Hepatocyte (in vitro differentiated cells): ENCODE measurements at regions not wholly inside any gene's neighbourhood (a gene's known extent, or its start where the extent isn't known, plus 50 kb on each side); places are given as distances from the start of the nearest gene placed in this dataset.

ENCODE experiments used
- DNase-seq: peaks from one replicate; pipeline ENCODE4 v3.0.0-alpha.2; 2016; ENCODE audit warnings: low spot score
- H2AFZ ChIP-seq: fragments of 200-600 bp; sonication (generic); 2 replicates; pipeline ENCODE4 v1.6.0; 2016; ENCODE audit warnings: antibody characterized with exemption, mild to moderate bottlenecking
- H3K27ac ChIP-seq: fragments of 200-600 bp; sonication (generic); 2 replicates; pipeline ENCODE4 v1.5.1; 2016; ENCODE audit warnings: mild to moderate bottlenecking
- H3K27me3 ChIP-seq: fragments of 200-600 bp; sonication (generic); 2 replicates; pipeline ENCODE4 v1.6.1; 2016
- H3K36me3 ChIP-seq: fragments of 200-600 bp; sonication (generic); replicated peaks from 2 replicates; pipeline ENCODE4 v1.5.1; 2016; ENCODE audit warnings: low read depth; ENCODE audit not compliant: insufficient read depth
- H3K4me1 ChIP-seq: fragments of 200-600 bp; sonication (generic); 2 replicates; pipeline ENCODE4 v1.5.1; 2016; ENCODE audit warnings: mild to moderate bottlenecking, moderate library complexity; ENCODE audit not compliant: insufficient read depth
- H3K4me2 ChIP-seq: fragments of 200-600 bp; sonication (generic); 2 replicates; pipeline ENCODE4 v1.6.0; 2016
- H3K4me3 ChIP-seq: fragments of 200-600 bp; sonication (generic); 2 replicates; pipeline ENCODE4 v1.5.1; 2016; ENCODE audit warnings: mild to moderate bottlenecking
- H3K79me2 ChIP-seq: fragments of 200-600 bp; sonication (generic); 2 replicates; pipeline ENCODE4 v1.6.0; 2017; ENCODE audit warnings: mild to moderate bottlenecking
- H3K9me2 ChIP-seq: fragments of 200-600 bp; sonication (generic); replicated peaks from 2 replicates; pipeline ENCODE4 v1.6.0; 2017; ENCODE audit warnings: mild to moderate bottlenecking; ENCODE audit not compliant: insufficient read depth
- H3K9me3 ChIP-seq: fragments of 200-600 bp; sonication (generic); 2 replicates; pipeline ENCODE4 v1.5.1; 2016; ENCODE audit warnings: low read depth, mild to moderate bottlenecking
- H4K20me1 ChIP-seq: fragments of 200-600 bp; sonication (generic); 2 replicates; pipeline ENCODE4 v1.6.0; 2016; ENCODE audit warnings: mild to moderate bottlenecking; ENCODE audit not compliant: insufficient read depth, poor library complexity, severe bottlenecking
- CTCF ChIP-seq: fragments of 200-600 bp; sonication (generic); IDR thresholded peaks from 2 replicates; pipeline ENCODE4 v1.5.1; 2016; ENCODE audit warnings: antibody characterized with exemption, mild to moderate bottlenecking; ENCODE audit not compliant: poor library complexity
- EZH2 ChIP-seq: fragments of 200-600 bp; sonication (generic); IDR thresholded peaks from 2 replicates; pipeline ENCODE4 v1.6.1; 2016; ENCODE audit warnings: antibody characterized with exemption, mild to moderate bottlenecking, borderline replicate concordance
- EZH2phosphoT487 ChIP-seq: fragments of 200-600 bp; sonication (generic); IDR thresholded peaks from one replicate; pipeline ENCODE4 v1.6.1; 2018; ENCODE audit warnings: antibody characterized with exemption, mild to moderate bottlenecking, low read depth, moderate library complexity; ENCODE audit not compliant: unreplicated experiment, severe bottlenecking
- WGBS: methylation state at CpG from one replicate; pipeline ENCODE4 v1.1.6; 2016; ENCODE audit warnings: low lambda C conversion rate; ENCODE audit errors: missing lambda C conversion rate; 5-methylcytosine and 5-hydroxymethylcytosine counted together

- no peaks in the 10 kb centered on the region for H3K36me3 ChIP-seq
- no peak overlapping the region for H3K4me2 ChIP-seq
- no peaks in the 10 kb centered on the region for H3K9me3 ChIP-seq
- no peaks in the 10 kb centered on the region for H3K79me2 ChIP-seq
- no peak overlapping the region for H2AFZ ChIP-seq
- H4K20me1 ChIP-seq: no peaks in the 10 kb centered on the region
- H3K4me1 ChIP-seq: no peaks in the 10 kb centered on the region
- H3K4me3 ChIP-seq: no peak overlapping the region
- TF ChIP-seq EZH2 (no peak), EZH2phosphoT487 (no peak), CTCF (no peak)
- H3K27me3 ChIP-seq: no peaks in the 10 kb centered on the region
- H3K27ac ChIP-seq: no peak overlapping the region
- no peaks in the 10 kb centered on the region for H3K9me2 ChIP-seq
- WGBS: 92% methylated on average over 2 of the region's 2 CpGs
- no peak for DNase-seq
Observed at GRCh38 chr1:82451191-82451590, 650.5 kb downstream of the ADGRL2 start.

DNA sequence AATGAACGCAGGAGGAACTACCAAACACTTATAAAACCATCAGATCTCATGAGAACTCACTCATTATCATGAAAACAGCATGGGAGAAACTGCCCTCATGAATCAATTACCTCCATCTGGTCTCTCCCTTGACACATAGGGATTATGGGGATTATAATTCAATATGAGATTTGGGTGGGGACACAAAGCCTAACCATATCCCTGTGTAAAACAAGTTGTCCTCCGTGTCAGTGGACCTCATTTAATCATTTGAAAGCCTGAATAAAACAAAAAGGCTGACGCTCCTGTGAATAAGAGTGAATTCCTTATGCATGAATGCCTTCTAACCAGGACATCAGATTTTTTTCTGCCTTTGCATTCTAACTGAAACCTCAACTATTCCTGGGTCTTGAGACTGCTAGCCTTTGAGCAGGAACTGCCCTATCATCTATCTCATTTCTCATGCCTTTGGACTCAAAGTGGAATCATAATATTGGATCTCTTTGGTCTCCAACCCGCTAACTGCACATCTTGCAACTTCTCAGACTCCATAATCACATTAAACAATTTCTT lies 648.8 kb downstream of the ADGRL2 start:
- WGBS: 89% methylated on average over 4 of the region's 4 CpGs
- no peak for DNase-seq

DNA sequence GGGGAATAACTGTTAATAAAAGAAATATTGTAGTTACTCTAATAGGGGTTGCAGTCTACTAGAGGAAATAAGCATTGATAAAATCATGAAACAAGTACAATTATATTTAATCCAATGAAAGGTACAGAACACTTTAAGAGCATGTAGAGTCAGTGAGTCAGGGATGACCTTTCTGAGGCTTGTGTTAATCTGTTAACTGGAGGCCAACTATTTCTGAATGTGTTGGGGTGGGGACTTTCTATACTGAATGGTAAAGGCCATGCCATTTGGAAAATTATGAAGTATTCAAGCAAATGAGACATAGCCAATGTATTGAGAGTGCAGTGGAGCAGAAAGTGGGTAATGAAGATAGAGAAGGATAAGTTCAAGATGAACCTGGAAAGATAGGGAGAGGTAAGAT lies 646.2 kb downstream of the ADGRL2 start:
- no peak overlapping the region for H3K4me2 ChIP-seq

More for the DNA sequence above, 648.8 kb downstream of the ADGRL2 start:
- TF ChIP-seq CTCF (no peak), EZH2phosphoT487 (no peak), EZH2 (no peak)
- no peak overlapping the region for H3K4me2 ChIP-seq
- H3K9me2 ChIP-seq: no peaks in the 10 kb centered on the region
- H3K4me3 ChIP-seq: no peak overlapping the region
- no peaks in the 10 kb centered on the region for H3K79me2 ChIP-seq
- H3K27me3 ChIP-seq: no peaks in the 10 kb centered on the region
- H3K36me3 ChIP-seq: no peaks in the 10 kb centered on the region
- no peak overlapping the region for H3K27ac ChIP-seq
- H3K4me1 ChIP-seq: no peaks in the 10 kb centered on the region
- H4K20me1 ChIP-seq: no peaks in the 10 kb centered on the region
- H2AFZ ChIP-seq: no peak overlapping the region
- H3K9me3 ChIP-seq: no peaks in the 10 kb centered on the region

More for the DNA sequence above, 646.2 kb downstream of the ADGRL2 start:
- no peak for DNase-seq
- H3K79me2 ChIP-seq: no peaks in the 10 kb centered on the region
- H3K4me1 ChIP-seq: no peaks in the 10 kb centered on the region
- no peak overlapping the region for H3K27ac ChIP-seq
- H2AFZ ChIP-seq: no peak overlapping the region
- H3K4me3 ChIP-seq: no peak overlapping the region
- H3K9me3 ChIP-seq: no peaks in the 10 kb centered on the region
- TF ChIP-seq EZH2phosphoT487 (no peak), EZH2 (no peak), CTCF (no peak)
- no peaks in the 10 kb centered on the region for H3K36me3 ChIP-seq
- no peaks in the 10 kb centered on the region for H3K9me2 ChIP-seq
- H4K20me1 ChIP-seq: no peaks in the 10 kb centered on the region
- no peaks in the 10 kb centered on the region for H3K27me3 ChIP-seq
